CD4-positive, alpha-beta T cell treated with Interferon gamma for 1 hour (primary cell): ENCODE measurements at regions not wholly inside any gene's neighbourhood (a gene's known extent, or its start where the extent isn't known, plus 50 kb on each side); places are given as distances from the start of the nearest gene placed in this dataset.
"Not testable (repeated sequence)": the region's sequence is repeated elsewhere in the genome, so short reads cannot be mapped to it uniquely, and the experiment has no call there.

Source experiments
- DNase-seq: peaks from one replicate; pipeline ENCODE4 v3.0.0-alpha.2; 2020

DNA sequence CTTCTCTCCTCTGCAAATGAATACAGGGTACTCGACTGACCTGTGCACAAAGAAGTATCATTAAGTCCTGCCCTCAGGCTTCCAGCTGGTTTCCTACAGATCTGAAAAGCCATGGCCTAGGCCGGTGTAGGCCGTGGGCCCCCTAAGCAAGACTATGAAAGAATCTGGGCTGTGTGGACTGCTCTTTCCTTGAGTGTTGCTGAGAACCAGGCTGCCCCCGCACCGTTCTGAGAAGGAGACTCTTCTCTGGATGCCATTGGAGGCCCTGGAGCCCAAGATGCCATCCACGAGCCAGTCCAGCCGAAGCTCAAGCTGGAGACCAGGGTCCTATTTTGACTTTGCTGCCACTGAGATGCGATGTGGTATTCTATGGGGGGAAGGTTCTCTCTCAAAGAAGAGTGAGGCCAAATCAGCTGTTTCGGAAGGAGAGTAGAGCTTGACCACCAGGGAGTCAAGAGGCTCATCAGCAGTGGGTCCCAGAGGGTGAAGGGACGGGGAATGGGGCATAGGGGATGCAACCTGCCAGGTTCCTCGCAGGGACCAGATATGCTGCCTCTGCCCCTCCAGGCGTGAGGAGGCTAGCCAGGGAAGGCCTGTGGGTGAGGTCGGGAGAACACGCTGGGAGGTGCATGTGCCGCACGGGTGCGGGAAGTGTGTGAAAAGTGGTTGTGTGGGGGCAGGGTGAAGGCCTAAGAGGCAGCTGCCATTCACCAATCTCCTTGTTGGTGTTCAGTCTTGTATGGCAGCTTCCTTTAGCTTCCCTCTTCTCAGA is 96.4 kb upstream of the B3GAT1 start:
- no peak for DNase-seq

DNA sequence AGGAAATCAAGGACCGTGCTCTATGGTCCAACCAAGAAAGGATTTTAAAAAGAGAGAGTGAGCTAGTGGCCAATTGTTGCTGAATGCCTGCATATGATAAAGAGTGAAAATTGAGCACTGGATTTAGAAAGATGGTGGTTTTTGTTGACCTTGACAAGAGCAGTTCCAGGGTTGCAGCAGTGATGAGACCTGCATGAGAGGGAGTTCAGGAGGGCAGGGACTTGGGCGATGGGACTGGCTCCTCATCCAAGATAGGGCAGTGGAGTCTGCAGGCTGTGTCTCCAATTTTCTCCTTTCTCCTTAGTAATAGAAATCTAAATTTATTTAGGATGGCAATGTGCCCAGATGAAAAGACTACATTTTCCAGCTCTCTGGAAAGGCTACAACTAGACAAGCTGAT is 94.0 kb upstream of the B3GAT1 start:
- DNase-seq, result no peak

DNA sequence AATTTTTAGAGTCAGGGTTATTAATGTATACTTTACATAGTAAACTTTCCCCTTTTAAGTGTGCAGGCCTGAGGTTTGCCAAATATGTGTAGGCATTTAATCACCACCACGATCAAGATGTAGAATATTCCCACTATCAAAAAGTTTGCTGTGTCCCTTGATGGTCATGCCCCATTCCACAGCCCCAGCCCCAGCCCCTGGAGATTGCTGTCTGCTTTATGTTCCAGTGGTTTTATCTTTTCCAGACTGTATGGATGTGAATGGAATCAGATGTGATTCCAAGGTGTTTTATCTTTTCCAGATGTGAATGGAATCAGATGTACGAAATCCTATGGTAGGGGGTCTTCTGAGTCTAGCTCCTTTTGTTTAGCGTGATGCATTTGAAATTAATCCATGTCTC is 93.1 kb upstream of the B3GAT1 start:
- DNase-seq, result no peak

DNA sequence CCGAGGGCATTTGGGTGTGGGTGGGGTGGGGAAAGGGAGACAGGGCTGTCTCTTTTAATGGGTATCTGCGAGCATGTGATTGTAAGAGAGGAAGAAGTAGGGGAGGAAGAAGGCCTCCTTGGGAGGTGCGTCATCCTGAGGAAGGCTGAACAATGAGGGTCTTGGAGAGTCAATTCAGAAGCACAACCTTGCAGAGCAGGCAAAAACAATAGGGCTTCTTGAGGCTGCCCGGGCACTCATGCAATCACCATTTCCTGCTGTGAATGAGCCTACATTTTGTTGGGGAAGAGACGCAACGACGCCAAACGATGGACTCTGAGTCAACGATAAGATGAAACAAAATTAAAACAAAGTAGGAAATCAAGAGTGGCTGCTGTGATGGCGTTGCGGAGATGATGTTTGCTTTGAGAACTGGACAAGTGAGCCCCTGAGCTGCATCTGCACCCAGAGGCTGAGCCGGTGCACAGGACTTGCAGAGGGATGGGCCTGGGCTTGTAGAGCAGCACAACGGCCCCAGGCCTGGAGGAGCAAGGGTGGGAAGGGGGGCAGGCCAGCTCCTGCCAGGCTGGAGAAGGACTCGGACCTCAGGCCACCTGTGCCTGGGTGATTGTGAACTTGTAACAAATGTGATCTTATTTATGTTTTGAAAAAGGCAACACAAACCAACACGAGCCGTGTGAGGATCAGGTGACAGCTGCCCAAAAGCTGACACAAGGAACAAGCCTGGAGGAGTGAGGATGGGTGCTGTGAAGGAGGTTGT is 92.3 kb upstream of the B3GAT1 start:
- no peak for DNase-seq

DNA sequence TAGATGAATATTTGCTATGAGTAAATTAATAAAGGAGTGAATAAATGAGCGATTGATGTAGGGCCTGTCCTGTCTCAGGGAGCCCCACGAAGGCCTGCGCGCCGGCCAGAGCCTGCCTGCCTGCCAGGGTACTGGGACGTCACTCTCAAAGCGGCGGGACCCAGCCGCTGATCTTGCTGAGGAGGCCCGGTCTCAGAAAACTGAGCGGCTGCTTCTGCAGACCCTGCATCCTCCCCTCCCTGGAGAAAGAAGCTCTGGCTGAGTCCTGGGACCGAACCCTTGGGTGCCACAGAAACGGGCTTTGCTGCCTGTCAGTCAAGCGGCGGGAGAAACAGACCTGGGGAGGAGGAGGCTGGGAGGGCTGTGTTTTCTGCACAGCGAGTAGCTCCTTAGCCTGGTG is 91.6 kb upstream of the B3GAT1 start:
- no peak for DNase-seq

DNA sequence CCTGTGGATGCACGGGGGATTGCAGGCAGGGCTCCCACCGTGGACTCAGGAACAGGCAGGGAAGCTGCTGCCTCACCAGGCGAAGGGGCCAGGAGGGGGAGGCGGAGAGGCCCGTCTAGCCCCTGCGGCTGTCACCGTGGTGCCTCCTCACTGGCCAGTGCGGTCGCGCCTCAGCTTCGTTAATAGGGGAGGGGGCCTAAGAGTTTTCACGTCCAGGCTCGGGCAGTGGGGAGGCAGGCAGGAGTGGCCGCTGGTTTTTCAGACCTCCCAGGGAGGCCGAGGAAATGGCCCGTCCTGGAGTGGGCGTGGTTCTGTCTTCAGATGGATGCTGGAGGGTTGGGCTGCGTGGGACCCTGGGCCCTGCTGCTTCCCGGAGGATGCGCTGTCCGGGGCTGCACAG is 91.1 kb upstream of the B3GAT1 start:
- DNase-seq, result no peak

DNA sequence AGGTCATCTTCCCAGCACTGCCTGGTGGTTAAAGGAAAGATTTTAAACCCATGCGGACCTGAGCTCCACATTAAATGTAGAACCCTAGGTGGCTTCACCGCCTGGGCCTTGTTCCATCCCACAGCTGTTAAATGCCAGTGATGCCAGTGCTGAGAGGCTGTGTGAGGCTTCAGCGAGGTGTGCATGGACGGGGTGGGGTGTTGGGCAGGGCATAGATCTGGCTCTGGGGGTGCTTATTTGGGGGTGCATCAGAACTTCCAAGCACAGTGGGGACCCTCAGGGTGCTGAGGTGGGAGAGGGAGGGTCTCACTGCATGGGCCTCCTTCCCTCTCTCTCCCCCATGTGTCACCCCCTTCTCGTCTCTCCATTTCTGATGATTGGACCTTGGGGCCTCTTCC is 90.1 kb upstream of the B3GAT1 start:
- no peak for DNase-seq

DNA sequence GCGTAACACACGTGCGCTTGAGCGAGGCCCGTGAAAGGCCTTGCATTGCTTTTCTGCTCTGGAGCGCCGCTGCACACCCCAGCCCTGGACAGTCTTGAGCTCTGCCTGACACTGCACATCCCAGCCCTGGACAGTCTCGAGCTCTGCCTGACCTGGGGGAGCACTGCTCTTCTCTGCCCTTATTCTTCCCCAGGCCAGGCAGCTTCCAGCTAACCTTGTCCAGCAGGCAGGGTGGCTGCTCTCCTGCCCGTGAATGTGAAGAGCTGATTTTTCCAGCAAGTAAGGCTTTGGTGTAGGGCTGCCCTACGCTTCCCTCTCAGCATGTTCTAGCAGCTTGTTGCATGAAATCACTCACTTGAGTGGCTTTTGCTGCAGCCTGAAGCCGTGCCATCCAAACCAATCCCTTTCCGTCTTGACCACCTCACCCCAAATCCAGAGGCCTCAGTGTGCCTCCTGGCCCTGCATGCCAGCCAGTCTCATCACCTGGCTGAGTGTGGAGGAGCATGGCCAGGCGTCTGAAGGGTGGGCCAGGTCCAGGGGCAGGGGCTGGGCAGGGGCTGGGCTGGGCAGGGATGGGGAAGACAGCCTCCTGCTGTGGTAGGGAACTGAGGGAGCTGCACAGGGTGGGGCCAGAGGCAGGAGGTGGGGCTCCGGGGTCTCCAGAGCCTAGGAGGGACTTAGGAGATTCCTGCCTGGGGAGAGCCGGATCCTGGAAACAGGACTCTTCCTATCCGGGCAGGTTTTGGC is 89.5 kb upstream of the B3GAT1 start:
- DNase-seq, result no peak

DNA sequence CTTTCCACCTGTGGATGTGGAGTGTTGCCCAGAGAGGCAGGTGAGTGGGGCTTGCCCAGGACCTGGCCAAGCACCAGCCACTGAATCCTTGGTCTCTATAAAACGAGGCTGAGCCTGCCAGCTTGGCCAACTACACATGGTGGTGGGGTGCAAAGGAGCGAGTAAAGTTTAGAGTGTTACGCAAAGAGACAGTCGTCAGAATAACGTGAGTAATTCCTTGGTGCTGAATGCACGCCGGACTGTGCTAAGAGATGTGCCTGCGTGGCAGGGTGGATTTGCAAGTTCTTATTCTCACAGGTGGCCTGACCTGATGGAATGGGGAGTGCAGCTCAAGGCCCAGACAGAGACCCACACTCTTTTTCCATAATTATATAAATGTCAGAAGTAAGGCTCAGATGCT is 88.6 kb upstream of the B3GAT1 start:
- DNase-seq, result no peak

DNA sequence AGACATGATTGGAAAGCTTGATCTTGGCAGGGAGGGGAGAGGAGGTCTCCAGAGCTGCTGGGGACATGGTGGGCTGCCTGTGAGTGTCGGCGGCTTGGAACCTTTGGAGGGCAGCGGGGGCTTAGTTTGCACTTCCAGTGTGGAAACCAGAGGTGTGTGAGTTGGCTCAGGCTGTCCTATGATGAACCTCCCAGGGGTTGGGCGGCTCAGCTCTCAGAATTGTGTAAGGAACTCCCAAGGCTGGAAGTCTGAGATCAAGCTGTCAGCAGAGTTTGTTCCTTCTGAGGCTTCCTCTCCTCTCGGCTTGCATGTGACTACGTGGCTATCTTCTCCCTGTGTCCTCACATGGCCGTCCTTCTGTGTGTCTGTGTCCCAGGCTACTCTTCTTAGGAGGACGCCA is 87.9 kb upstream of the B3GAT1 start:
- no peak for DNase-seq

DNA sequence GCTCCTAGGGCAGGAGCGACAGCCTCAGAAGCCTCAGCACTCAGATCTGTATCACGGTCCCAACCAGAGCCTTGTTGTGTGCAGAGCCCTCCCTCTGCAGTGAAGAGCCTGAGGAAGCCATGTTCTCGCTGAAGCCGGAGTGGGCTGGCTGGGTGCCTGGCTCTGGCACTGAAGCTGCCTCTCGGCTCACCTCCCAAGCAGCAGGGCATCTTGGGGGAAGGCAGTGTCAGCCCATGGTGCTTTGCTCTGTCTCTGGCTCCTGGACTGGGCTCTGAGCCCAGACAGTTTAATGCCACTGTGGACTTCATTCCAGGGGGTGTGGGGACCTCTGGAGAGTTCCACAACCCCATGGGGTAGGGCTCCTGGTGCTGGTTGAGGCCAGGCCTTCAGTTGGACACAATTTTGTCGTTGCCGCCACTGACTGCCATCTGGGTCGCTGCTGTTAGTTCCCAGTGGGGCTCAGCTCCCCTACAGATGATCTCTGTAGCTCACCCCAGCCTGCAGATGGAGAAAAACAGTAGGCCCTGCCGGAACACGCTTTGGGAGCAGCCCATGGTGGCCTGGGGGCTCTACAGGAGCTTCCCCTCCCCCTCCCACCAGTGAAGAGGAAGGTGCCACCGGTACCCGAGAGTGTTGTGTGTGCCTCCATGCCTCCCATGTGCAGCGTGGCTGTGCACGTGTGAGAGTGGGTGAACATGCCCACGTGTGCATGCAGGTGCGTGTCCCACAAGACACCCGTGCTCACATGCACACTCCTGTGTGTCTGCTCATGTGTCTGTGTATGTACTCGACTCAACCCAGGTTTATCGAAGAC is 86.5 kb upstream of the B3GAT1 start:
- DNase-seq, result no peak

DNA sequence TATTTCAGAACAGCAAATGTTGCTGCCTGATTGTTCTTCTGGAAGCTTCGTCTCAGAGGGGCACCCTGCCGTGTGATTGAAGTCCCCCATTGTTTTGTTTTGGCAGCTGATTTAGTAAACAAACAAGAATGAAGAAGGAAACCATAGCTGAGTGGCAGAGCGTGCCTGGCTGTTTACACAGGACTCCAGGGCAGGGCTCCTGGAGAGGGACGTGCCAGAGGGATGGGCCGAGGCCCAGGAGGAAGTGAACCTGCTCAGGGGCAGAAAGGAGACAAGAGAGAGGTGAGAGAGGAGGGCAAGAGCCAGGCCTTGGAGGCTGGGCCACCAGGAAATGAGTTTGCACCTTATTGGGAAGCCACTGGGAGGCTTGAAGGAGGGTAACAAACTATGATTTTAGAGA is 85.5 kb upstream of the B3GAT1 start:
- DNase-seq, result no peak

DNA sequence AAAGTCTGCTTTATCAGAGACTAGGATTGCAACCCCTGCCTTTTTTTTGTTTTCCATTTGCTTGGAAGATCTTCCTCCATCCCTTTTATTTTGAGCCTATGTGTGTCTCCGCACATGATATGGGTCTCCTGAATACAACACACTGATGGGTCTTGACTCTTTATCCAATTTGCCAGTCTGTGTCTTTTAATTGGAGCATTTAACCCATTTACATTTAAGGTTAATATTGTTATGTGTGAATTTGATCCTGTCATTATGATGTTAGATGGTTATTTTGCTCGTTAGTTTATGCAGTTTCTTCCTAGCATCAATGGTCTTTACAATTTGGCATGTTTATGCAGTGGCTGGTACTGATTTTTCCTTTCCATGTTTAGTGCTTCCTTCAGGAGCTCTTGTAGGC is 84.0 kb upstream of the B3GAT1 start:
- DNase-seq, result not testable (repeated sequence)

DNA sequence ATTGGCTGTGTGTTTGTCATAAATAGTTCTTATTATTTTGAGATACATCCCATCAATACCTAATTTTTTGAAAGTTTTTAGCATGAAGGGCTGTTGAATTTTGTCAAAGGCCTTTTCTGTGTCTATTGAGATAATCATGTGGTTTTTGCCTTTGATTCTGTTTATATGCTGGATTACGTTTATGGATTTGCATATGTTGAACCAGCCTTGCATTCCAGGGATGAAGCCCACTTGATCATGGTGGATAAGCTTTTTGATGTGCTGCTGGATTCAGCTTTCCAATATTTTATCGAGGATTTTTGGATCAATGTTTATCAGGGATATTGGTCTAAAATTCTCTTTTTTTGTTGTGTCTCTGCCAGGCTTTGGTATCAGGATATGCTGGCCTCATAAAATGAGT is 82.4 kb upstream of the B3GAT1 start:
- not testable (repeated sequence) for DNase-seq

DNA sequence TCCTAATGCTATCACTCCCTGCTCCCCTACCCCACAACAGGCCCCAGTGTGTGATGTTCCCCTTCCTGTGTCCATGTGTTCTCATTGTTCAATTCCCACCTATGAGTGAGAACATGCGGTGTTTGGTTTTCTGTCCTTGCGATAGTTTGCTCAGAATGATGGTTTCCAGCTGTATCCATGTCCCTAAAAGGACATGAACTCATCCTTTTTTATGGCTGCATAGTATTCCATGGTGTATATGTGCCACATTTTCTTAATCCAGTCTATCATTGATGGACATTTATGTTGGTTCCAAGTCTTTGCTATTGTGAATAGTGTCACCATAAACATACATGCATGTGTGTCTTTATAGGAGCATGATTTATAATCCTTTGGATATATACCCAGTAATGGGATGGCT is 80.4 kb upstream of the B3GAT1 start:
- DNase-seq, result not testable (repeated sequence)

DNA sequence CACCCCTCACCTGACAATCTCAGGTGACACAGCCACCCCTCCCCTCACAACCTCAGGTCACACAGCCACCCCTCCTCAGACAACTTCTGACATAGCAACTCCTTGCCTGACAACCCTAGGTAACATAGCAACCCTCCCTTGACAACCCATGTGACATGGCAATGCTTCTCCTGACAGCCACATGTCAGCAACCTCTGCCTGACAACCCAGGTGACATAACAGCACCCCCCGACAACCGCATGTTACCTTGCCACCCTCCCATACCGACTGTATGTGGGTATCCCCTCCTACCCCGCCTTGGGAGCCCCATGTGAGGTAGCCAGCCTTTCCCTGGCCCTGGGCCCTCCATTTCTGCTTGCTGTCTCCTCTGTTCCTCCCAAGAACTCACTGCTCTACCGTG is 77.7 kb upstream of the B3GAT1 start:
- DNase-seq, result no peak

DNA sequence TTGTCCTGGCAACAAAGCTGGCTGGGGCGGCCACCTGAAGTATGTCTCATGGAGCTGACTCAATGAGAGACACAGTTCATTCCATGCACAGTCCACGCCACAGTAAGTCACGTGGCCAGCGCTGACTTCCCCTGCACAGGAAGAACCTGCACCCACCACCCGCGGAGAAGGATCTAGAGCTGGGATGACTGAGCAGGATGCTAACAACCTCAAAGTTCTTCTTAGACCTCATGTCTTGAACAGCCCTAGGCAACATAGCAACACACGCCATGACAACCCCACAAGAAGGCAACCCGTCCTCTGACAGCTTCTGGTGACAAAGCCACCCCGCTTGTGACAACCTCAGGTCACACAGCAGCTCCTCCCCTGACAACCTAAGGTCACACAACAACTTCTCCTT is 76.9 kb upstream of the B3GAT1 start:
- no peak for DNase-seq

DNA sequence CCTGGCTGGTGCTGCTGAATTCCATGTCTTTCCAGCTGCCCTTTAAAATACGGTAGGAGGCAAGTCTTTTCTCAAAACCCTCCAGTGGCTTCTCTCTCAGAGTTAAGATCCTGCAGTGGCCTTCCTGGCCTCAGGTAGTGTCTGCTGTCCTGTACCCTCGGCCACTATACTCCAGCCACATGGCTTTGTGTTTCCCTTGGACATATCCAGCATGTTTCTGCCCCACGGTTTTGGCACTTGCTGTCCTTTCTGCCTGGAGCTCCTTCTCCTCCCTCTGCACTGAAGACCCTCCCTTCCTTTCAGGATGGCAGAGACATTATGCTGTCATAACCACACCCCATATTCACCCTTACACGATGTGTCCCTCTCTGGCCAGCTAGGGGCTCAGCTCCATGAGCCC is 76.5 kb upstream of the B3GAT1 start:
- no peak for DNase-seq

DNA sequence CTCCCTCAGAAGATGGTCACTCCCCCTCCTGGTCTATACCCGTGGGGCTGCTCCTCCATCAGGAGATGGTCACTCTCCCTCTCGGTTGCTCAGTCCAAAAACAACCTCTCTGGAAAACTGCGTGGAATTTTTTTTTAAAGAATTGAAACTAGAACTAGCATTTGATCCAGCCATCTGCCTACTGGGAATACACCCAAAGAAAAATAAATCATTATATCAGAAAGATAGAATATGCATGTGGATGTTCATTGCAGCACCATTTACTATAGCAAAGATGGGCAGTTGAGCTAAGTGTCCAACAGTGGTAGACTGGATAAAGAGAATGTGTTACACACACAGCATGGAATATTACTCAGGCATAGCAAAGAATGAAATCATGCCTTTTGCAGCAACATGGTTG is 75.7 kb upstream of the B3GAT1 start:
- DNase-seq, result no peak

DNA sequence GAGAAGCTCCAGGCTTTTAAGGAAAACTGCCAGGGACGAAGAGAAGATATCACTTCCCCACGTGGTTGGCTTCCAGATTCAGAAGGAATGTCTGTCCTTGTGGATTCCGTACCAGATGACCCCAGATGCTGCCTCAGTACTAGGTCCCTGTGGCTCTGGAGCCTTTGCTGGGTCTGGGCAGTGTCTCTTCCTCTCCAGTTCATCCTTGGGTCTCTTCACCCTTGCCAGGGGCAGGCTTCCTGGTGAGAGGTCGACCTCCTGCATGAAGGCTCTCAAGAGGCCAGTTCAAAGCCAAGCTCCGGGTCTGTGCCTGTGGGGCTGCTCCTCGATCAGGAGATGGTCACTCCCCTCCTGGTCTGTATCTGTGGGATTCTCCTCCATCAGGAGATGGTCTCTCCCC is 74.7 kb upstream of the B3GAT1 start:
- no peak for DNase-seq

DNA sequence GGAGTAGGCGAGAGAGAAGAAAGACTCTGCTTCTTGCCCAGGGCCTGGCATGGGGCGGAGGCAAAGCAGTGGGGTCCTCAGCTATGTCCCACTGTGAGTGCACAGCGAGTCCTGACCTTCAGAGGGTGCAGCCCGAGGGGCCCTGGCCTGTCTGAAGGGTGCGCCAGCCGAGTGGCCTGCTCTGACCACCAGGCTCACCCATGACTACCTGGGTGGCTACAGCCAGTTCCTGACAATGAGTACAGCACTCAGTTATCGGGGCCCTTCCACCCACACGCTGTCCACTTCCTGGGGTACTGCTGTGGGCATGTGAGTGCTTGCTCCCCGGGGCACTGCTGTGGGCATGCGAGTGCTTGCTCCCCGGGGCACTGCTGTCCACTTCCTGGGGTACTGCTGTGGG is 74.1 kb upstream of the B3GAT1 start:
- no peak for DNase-seq

DNA sequence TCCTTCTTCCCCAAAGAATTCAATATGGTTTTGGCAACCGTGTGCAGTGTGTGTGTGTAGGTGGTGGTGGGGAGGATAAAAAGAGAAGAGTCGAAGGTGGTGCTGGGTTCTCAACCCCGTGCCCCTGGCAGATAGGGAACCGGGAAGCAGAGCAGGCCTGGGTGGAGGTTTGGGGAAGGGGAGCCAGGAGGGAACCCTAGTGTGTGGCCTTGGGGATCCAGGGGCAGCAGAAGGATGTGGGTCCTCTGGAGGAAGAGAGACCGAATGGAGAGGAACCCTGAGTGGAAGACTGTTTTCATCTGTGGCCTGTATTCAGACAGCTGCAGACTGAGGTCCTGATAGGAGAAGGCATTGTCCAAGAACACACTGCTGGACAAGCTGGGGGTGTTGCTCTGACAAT is 73.3 kb upstream of the B3GAT1 start:
- DNase-seq, result no peak

DNA sequence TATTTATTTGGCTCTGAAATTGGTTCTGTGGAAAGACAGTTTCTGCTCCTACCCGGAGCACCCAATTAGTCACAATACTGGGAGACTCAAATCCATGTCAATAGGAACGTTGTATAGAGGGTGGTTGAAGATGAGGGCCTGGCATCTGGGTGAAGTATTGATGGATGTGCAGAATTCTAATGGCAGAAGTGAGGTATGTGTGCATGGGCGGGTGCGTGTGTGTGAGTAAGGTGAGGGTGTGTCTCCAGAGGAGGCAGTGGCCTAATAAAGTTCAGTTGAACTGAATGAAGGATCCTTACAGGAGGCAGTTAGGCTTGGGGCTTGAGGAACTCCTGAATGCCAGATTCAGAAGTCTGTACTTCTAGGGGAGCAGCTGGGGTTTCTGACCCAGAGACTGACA is 71.8 kb upstream of the B3GAT1 start:
- no peak for DNase-seq
